HEK293 (cell line): ENCODE measurements at regions not wholly inside any gene's neighbourhood (a gene's known extent, or its start where the extent isn't known, plus 50 kb on each side); places are given as distances from the start of the nearest gene placed in this dataset.

Experiments
- CTCF ChIP-seq: fragments of 450-650 bp; formaldehyde crosslinking; IDR thresholded peaks from 2 replicates; pipeline ENCODE4 v1.5.1; 2016; ENCODE audit warnings: missing biosample characterization, missing genetic modification characterization
- EGR2 ChIP-seq: fragments of 450-650 bp; formaldehyde crosslinking; IDR thresholded peaks from 2 replicates; pipeline ENCODE4 v1.5.1; 2016; ENCODE audit warnings: low read depth, missing biosample characterization, missing genetic modification characterization
- ZNF302 ChIP-seq: fragments of 450-650 bp; formaldehyde crosslinking; IDR thresholded peaks from 2 replicates; pipeline ENCODE4 v1.5.1; 2016; ENCODE audit warnings: missing biosample characterization, missing genetic modification characterization, low read depth
- ZNF629 ChIP-seq: fragments of 450-650 bp; formaldehyde crosslinking; IDR thresholded peaks from 2 replicates; pipeline ENCODE4 v1.5.1; 2017; ENCODE audit warnings: missing biosample characterization, missing genetic modification characterization
- TF ChIP-seq, protein P1 (sequence below): fragments of 450-650 bp; formaldehyde crosslinking; IDR thresholded peaks from 2 replicates; pipeline ENCODE4 v1.5.1; 2016; ENCODE audit warnings: missing biosample characterization, missing genetic modification characterization
- TF ChIP-seq, protein P2 (sequence below): fragments of 450-650 bp; formaldehyde crosslinking; IDR thresholded peaks from 2 replicates; pipeline ENCODE4 v1.5.1; 2016; ENCODE audit warnings: missing biosample characterization, missing genetic modification characterization, borderline replicate concordance

- no peak for TF ChIP-seq CTCF (tag by site-specific recombination)
- TF ChIP-seq, protein P1, sequence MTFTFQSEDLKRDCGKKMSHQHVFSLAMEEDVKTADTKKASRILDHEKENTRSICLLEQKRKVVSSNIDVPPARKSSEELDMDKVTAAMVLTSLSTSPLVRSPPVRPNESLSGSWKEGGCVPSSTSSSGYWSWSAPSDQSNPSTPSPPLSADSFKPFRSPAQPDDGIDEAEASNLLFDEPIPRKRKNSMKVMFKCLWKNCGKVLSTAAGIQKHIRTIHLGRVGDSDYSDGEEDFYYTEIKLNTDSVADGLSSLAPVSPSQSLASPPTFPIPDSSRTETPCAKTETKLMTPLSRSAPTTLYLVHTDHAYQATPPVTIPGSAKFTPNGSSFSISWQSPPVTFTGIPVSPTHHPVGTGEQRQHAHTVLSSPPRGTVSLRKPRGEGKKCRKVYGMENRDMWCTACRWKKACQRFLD: no peak
- TF ChIP-seq, protein P2, sequence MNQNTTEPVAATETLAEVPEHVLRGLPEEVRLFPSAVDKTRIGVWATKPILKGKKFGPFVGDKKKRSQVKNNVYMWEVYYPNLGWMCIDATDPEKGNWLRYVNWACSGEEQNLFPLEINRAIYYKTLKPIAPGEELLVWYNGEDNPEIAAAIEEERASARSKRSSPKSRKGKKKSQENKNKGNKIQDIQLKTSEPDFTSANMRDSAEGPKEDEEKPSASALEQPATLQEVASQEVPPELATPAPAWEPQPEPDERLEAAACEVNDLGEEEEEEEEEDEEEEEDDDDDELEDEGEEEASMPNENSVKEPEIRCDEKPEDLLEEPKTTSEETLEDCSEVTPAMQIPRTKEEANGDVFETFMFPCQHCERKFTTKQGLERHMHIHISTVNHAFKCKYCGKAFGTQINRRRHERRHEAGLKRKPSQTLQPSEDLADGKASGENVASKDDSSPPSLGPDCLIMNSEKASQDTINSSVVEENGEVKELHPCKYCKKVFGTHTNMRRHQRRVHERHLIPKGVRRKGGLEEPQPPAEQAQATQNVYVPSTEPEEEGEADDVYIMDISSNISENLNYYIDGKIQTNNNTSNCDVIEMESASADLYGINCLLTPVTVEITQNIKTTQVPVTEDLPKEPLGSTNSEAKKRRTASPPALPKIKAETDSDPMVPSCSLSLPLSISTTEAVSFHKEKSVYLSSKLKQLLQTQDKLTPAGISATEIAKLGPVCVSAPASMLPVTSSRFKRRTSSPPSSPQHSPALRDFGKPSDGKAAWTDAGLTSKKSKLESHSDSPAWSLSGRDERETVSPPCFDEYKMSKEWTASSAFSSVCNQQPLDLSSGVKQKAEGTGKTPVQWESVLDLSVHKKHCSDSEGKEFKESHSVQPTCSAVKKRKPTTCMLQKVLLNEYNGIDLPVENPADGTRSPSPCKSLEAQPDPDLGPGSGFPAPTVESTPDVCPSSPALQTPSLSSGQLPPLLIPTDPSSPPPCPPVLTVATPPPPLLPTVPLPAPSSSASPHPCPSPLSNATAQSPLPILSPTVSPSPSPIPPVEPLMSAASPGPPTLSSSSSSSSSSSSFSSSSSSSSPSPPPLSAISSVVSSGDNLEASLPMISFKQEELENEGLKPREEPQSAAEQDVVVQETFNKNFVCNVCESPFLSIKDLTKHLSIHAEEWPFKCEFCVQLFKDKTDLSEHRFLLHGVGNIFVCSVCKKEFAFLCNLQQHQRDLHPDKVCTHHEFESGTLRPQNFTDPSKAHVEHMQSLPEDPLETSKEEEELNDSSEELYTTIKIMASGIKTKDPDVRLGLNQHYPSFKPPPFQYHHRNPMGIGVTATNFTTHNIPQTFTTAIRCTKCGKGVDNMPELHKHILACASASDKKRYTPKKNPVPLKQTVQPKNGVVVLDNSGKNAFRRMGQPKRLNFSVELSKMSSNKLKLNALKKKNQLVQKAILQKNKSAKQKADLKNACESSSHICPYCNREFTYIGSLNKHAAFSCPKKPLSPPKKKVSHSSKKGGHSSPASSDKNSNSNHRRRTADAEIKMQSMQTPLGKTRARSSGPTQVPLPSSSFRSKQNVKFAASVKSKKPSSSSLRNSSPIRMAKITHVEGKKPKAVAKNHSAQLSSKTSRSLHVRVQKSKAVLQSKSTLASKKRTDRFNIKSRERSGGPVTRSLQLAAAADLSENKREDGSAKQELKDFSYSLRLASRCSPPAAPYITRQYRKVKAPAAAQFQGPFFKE (tag by site-specific recombination): no peak
- no peak for TF ChIP-seq ZNF629
- TF ChIP-seq ZNF302 (tag by site-specific recombination): no peak
- TF ChIP-seq EGR2 (tag by site-specific recombination): no peak
These were observed 179.1 kb downstream of the KIF18A start for GRCh38 chr11:27928809-27929208.
